DND-41 (cell line): ENCODE measurements at regions not wholly inside any gene's neighbourhood (a gene's known extent, or its start where the extent isn't known, plus 50 kb on each side); places are given as distances from the start of the nearest gene placed in this dataset.

Source experiments
- ATAC-seq: fragments of 200-7000 bp; cut with Tn5 transposase; 3 replicates; pipeline ENCODE4 v1.9.1; 2021; ENCODE audit warnings: low read depth; ENCODE audit not compliant: insufficient read depth
- DNase-seq: peaks from one replicate; pipeline ENCODE4 v3.0.0-alpha.2; 2020
- H2AFZ ChIP-seq: 2 replicates; pipeline ENCODE4 v1.6.0; 2012; ENCODE audit warnings: low read depth, low read length
- H3K27ac ChIP-seq: 2 replicates; pipeline ENCODE4 v1.5.1; 2012; ENCODE audit warnings: low read length, inconsistent platforms
- H3K27me3 ChIP-seq: fragments of 200-600 bp; sonication (generic); 2 replicates; pipeline ENCODE4 v1.6.0; 2012; ENCODE audit warnings: low read length, mild to moderate bottlenecking, inconsistent platforms; ENCODE audit not compliant: insufficient read depth, poor library complexity
- H3K36me3 ChIP-seq: 2 replicates; pipeline ENCODE4 v1.5.1; 2012; ENCODE audit warnings: low read length, inconsistent platforms; ENCODE audit not compliant: insufficient read depth
- H3K4me1 ChIP-seq: 2 replicates; pipeline ENCODE4 v1.5.1; 2012; ENCODE audit warnings: mild to moderate bottlenecking, low read length; ENCODE audit not compliant: insufficient read depth
- H3K4me2 ChIP-seq: 2 replicates; pipeline ENCODE4 v1.6.0; 2012; ENCODE audit warnings: mild to moderate bottlenecking, moderate library complexity, low read length, inconsistent platforms; ENCODE audit not compliant: insufficient read depth
- H3K4me3 ChIP-seq, 2 experiments: fragments of 200-600 bp in 1 of 2; shearing (Covaris generic) in 1 of 2; 2 replicates each; pipeline ENCODE4 v1.5.1; 2012 to 2016; ENCODE audit warnings: inconsistent platforms in 2 of 2, low read length in 2 of 2, mild to moderate bottlenecking in 2 of 2, low read depth in 1 of 2, moderate library complexity in 1 of 2
- H3K79me2 ChIP-seq: 2 replicates; pipeline ENCODE4 v1.6.0; 2012; ENCODE audit warnings: low read length, inconsistent platforms; ENCODE audit not compliant: insufficient read depth
- H3K9ac ChIP-seq: 2 replicates; pipeline ENCODE4 v1.6.0; 2012; ENCODE audit warnings: low read depth, mild to moderate bottlenecking, inconsistent platforms, low read length, moderate library complexity
- H3K9me3 ChIP-seq: 2 replicates; pipeline ENCODE4 v1.5.1; 2012; ENCODE audit warnings: low read length, moderate library complexity, mild to moderate bottlenecking, inconsistent platforms; ENCODE audit not compliant: insufficient read depth, severe bottlenecking
- H4K20me1 ChIP-seq: 2 replicates; pipeline ENCODE4 v1.6.0; 2012; ENCODE audit warnings: low read length; ENCODE audit not compliant: insufficient read depth
- CTCF ChIP-seq: IDR thresholded peaks from 2 replicates; pipeline ENCODE4 v1.5.1; 2012; ENCODE audit warnings: borderline replicate concordance, low read length, moderate library complexity, mild to moderate bottlenecking; ENCODE audit not compliant: poor library complexity, severe bottlenecking; ENCODE audit errors: extremely low read depth
- EZH2 ChIP-seq: IDR thresholded peaks from 3 replicates; pipeline ENCODE4 v1.6.1; 2012; ENCODE audit warnings: borderline replicate concordance, low read depth, mild to moderate bottlenecking, moderate library complexity, low read length, inconsistent platforms; ENCODE audit not compliant: severe bottlenecking

DNA sequence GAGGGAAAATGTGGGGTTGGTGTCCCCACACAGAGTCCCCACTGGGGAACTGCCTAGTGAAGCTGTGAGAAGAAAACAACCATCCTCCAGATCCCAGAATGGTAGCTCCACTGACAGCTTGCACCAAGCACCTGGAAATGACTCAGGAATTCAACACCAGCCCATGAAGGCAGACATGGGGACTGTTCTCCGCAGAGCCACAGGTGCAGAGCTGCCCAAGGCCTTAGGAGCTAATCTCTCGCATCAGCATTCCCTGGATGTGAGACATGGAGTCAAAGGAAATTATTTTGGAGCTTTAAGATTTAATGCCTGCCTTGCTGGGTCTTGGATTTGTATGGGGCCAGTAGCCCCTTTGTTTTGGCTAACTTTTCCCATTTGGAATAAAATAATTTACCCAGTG lies 367.9 kb downstream of the FAM133A start:
- H3K27me3 ChIP-seq: no peaks in the 10 kb centered on the region
- ATAC-seq (no peak), DNase-seq (no peak)
- H2AFZ ChIP-seq: no peak overlapping the region
- H3K4me2 ChIP-seq: no peak overlapping the region
- TF ChIP-seq CTCF (no peak), EZH2 (no peak)
- H3K79me2 ChIP-seq: no peaks in the 10 kb centered on the region
- no peak overlapping the region for H3K4me3 ChIP-seq
- no peaks in the 10 kb centered on the region for H3K4me1 ChIP-seq
- H3K9me3 ChIP-seq: no peaks in the 10 kb centered on the region
- no peaks in the 10 kb centered on the region for H3K36me3 ChIP-seq
- no peaks in the 10 kb centered on the region for H4K20me1 ChIP-seq
- H3K27ac ChIP-seq: no peak overlapping the region
- no peak overlapping the region for H3K9ac ChIP-seq

DNA sequence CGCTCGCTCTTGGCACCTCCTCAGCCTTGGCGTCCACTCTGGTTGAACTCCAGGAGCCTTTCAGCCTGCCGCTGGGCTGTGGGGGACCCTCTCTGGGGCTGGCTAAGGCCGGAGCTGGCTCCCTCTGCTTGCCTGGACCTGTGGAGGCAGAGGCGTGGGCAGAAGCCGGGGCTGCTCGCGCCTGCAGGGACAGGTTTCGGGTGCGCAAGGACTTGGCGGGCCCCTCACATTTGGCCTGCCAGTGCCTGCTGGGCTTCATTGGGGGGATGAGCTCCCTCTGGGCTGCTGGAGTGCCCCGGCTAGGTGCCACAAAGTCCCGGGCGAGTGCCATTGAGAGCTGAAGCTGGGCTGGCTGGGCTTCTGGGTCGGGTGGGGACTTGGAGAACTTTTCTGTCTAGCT lies 371.7 kb downstream of the FAM133A start:
- Histone ChIP-seq H3K36me3 (no peaks in the 10 kb centered on the region), H3K27me3 (no peaks in the 10 kb centered on the region), H3K4me3 (no peak overlapping the region), H4K20me1 (no peaks in the 10 kb centered on the region), H3K4me1 (no peaks in the 10 kb centered on the region), H3K79me2 (no peaks in the 10 kb centered on the region), H3K4me2 (no peak overlapping the region), H3K9ac (no peak overlapping the region), H2AFZ (no peak overlapping the region), H3K27ac (no peak overlapping the region), H3K9me3 (no peaks in the 10 kb centered on the region)
- ATAC-seq (no peak), DNase-seq (no peak)
- TF ChIP-seq CTCF: no peak
- no peak for TF ChIP-seq EZH2

GRCh38 chrX:94051926-94052325 lies 377.9 kb downstream of the FAM133A start:
- Histone ChIP-seq H3K4me1 (no peaks in the 10 kb centered on the region), H3K9me3 (no peaks in the 10 kb centered on the region), H3K9ac (no peak overlapping the region), H3K27me3 (no peaks in the 10 kb centered on the region), H3K4me3 (no peak overlapping the region), H3K4me2 (no peak overlapping the region), H4K20me1 (no peaks in the 10 kb centered on the region), H3K36me3 (no peaks in the 10 kb centered on the region), H3K27ac (no peak overlapping the region), H3K79me2 (no peaks in the 10 kb centered on the region), H2AFZ (no peak overlapping the region)
- ATAC-seq: no peak
- TF ChIP-seq CTCF: no peak
- no peak for TF ChIP-seq EZH2
- DNase-seq: no peak

- Histone ChIP-seq H3K79me2 (no peaks in the 10 kb centered on the region), H3K4me3 (no peak overlapping the region), H3K27me3 (no peaks in the 10 kb centered on the region), H3K9ac (no peak overlapping the region), H3K27ac (no peak overlapping the region), H3K4me1 (no peaks in the 10 kb centered on the region), H3K9me3 (no peaks in the 10 kb centered on the region), H2AFZ (no peak overlapping the region), H4K20me1 (no peaks in the 10 kb centered on the region), H3K36me3 (no peaks in the 10 kb centered on the region), H3K4me2 (no peak overlapping the region)
- no peak for DNase-seq
- no peak for TF ChIP-seq CTCF
- TF ChIP-seq EZH2: no peak
- ATAC-seq: no peak
These were observed 379.6 kb downstream of the FAM133A start for GRCh38 chrX:94053575-94053974.
